K562 (cell line): ENCODE measurements at regions not wholly inside any gene's neighbourhood (a gene's known extent, or its start where the extent isn't known, plus 50 kb on each side); places are given as distances from the start of the nearest gene placed in this dataset.
"Not testable (repeated sequence)": the region's sequence is repeated elsewhere in the genome, so short reads cannot be mapped to it uniquely, and the experiment has no call there.

Experiments
- CREB1 ChIP-seq, 2 experiments: sonication (generic) in 1 of 2; formaldehyde crosslinking in 1 of 2; IDR thresholded peaks; 2 replicates each; pipeline versions ENCODE4 v1.6.1 to v1.8.0; 2012 to 2022; ENCODE audit warnings: inconsistent platforms in 1 of 2, mild to moderate bottlenecking in 1 of 2, missing genetic modification reagents in 1 of 2, moderate library complexity in 1 of 2
- MYNN ChIP-seq, 2 experiments: sonication (generic); formaldehyde crosslinking in 1 of 2; IDR thresholded peaks; 2 replicates each; pipeline versions ENCODE4 v1.5.0 to v1.6.1; 2016 to 2020; ENCODE audit warnings: antibody characterized with exemption in 1 of 2, missing genetic modification reagents in 1 of 2
- SPI1 ChIP-seq: IDR thresholded peaks from 2 replicates; pipeline ENCODE4 v1.6.1; 2011; ENCODE audit warnings: low read depth, low read length, control low read depth, borderline replicate concordance
- SRSF9 ChIP-seq: fragments of 200-400 bp; formaldehyde crosslinking; IDR thresholded peaks from 2 replicates; pipeline ENCODE4 v1.6.1; 2017; ENCODE audit warnings: low read depth, low read length, borderline replicate concordance

GRCh38 chr12:68997526-68997925, 64.6 kb upstream of the CPM start:
- TF ChIP-seq SRSF9; MYNN (IDR thresholded peaks at IDR 0.05); MYNN (CRISPR knock-in tag; IDR thresholded peaks at IDR 0.05); CREB1 (IDR thresholded peaks at IDR 0.05); CREB1 (CRISPR knock-in tag; IDR thresholded peaks at IDR 0.05); SPI1: not testable (repeated sequence)
